Caco-2 (cell line): ENCODE measurements at regions not wholly inside any gene's neighbourhood (a gene's known extent, or its start where the extent isn't known, plus 50 kb on each side); places are given as distances from the start of the nearest gene placed in this dataset.
A peak's percentile ranks its signal among the peaks of the same experiment; 100 is the strongest.

Source experiments
- BruUV-seq: library from RNA; stranded (reverse); fragments of 400-500 nt; replicated peaks from 2 replicates; lab custom pipeline; 2021; lab: Mats Ljungman, UMichigan
- CTCF ChIA-PET: fragments of 300-600 bp; sonication (Branson Sonifier 250); formaldehyde crosslinking; loops from one replicate; lab custom pipeline; 2022; ENCODE audit warnings: antibody characterized with exemption; lab: Charles Lee
- POLR2A ChIA-PET: fragments of 300-600 bp; sonication (Branson Sonifier 250); formaldehyde crosslinking; loops from one replicate; lab custom pipeline; 2022; ENCODE audit warnings: antibody characterized with exemption; lab: Charles Lee
- DNase-seq, 2 experiments: peaks; one replicate each; pipeline versions ENCODE4 v3.0.0 to v3.0.0-alpha.2; 2020 to 2022
- H3K27me3 ChIP-seq: replicated peaks from 2 replicates; pipeline ENCODE4 v1.6.0; 2011; ENCODE audit warnings: low read length; ENCODE audit not compliant: control insufficient read depth, insufficient read depth
- H3K36me3 ChIP-seq: 2 replicates; pipeline ENCODE4 v1.5.1; 2011; ENCODE audit warnings: low read length; ENCODE audit not compliant: control insufficient read depth, insufficient read depth
- H3K4me1 ChIP-seq: fragments of 250-450 bp; sonication (Bioruptor Pico); 2 replicates; pipeline ENCODE4 v1.5.1; 2020; ENCODE audit warnings: mild to moderate bottlenecking
- H3K4me3 ChIP-seq: 2 replicates; pipeline ENCODE4 v1.5.1; 2011; ENCODE audit warnings: low read depth, mild to moderate bottlenecking, control low read depth, low read length
- H3K9me3 ChIP-seq: fragments of 250-450 bp; sonication (Bioruptor Pico); 2 replicates; pipeline ENCODE4 v1.5.1; 2020; ENCODE audit warnings: mild to moderate bottlenecking, moderate library complexity
- H3K27ac Mint-ChIP-seq: one replicate; pipeline ENCODE4 v1.8.0; 2022; ENCODE audit warnings: mixed read lengths; ENCODE audit not compliant: unreplicated experiment
- H3K27me3 Mint-ChIP-seq: one replicate; pipeline ENCODE4 v1.8.0; 2022; ENCODE audit warnings: mixed read lengths; ENCODE audit not compliant: insufficient read depth, unreplicated experiment
- H3K36me3 Mint-ChIP-seq: one replicate; pipeline ENCODE4 v1.8.0; 2022; ENCODE audit warnings: mild to moderate bottlenecking, mixed read lengths; ENCODE audit not compliant: insufficient read depth, unreplicated experiment
- H3K4me1 Mint-ChIP-seq: one replicate; pipeline ENCODE4 v1.8.0; 2022; ENCODE audit warnings: low read depth, mixed read lengths; ENCODE audit not compliant: unreplicated experiment
- H3K4me3 Mint-ChIP-seq: one replicate; pipeline ENCODE4 v1.8.0; 2022; ENCODE audit warnings: mild to moderate bottlenecking, moderate library complexity, mixed read lengths; ENCODE audit not compliant: unreplicated experiment
- H3K9me3 Mint-ChIP-seq: one replicate; pipeline ENCODE4 v1.8.0; 2022; ENCODE audit warnings: mixed read lengths; ENCODE audit not compliant: unreplicated experiment
- CTCF ChIP-seq, 2 experiments: fragments of 200-600 bp in 1 of 2; IDR thresholded peaks; 1 replicate in 1 of 2; 2 replicates in 1 of 2; pipeline versions ENCODE4 v1.5.1 to v1.8.0; 2011 to 2022; ENCODE audit warnings: antibody characterized with exemption in 1 of 2, control low read depth in 1 of 2, inconsistent platforms in 1 of 2, low read depth in 1 of 2, low read length in 1 of 2, mild to moderate bottlenecking in 1 of 2, moderate library complexity in 1 of 2; ENCODE audit not compliant: insufficient read depth in 1 of 2, severe bottlenecking in 1 of 2, unreplicated experiment in 1 of 2
- intact Hi-C: fragments of 100-400 bp; cut with micrococcal nuclease; formaldehyde crosslinking; loops from one replicate; pipeline ENCODE4 v1.10.0; 2022; ENCODE audit not compliant: unreplicated experiment

DNA sequence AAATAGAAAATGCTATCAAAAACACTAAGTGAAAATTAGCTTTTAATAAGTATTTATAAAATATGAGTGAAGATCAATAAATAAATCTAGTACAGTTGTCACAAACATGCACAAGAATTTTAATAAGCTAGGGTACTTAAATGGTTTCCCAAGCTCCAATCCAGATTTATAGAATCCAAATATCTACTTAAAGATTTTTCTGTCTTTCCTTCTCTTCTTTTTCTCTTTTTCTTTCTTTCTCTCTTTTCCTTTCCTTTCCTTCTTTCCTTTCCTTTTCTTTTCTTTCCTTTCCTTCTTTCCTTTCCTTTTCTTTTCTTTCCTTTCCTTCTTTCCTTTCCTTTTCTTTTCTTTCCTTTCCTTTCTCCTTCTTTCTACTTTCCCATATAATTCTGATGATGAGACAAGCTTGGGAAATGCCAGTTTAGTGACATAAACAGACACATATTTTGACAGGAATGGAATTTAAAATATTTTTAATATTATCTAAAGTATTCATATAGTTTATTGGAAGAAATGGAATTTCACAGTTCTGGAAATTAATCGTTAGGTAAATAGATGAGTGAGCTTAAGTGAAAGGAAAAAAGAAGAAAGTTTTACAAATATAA, 832.8 kb downstream of the NR2F1-AS1 start:
- H3K9me3 ChIP-seq = no peaks in the 10 kb centered on the region
- H3K27me3 Mint-ChIP-seq = no peaks in the 10 kb centered on the region
- BruUV-seq = no TSS peak
- no peaks in the 10 kb centered on the region for H3K9me3 Mint-ChIP-seq
- ChIA-PET CTCF (no interaction called here), POLR2A (no interaction called here)
- DNase-seq = no peak
- no peak overlapping the region for H3K27ac Mint-ChIP-seq
- peaks cover 12% of the 10 kb centered on the region; the same call in 1 of the 2 replicates for H3K4me1 ChIP-seq
- no peak for TF ChIP-seq CTCF (IDR thresholded peaks at IDR 0.05; ENCODE audit: insufficient read depth in 1 of 2, low read depth in 1 of 2, low read length in 1 of 2, severe bottlenecking in 1 of 2, unreplicated experiment in 1 of 2)
- H3K36me3 ChIP-seq = no peaks in the 10 kb centered on the region
- H3K36me3 Mint-ChIP-seq = no peaks in the 10 kb centered on the region
- intact Hi-C loops = no loop called here
- H3K4me3 Mint-ChIP-seq = no peak overlapping the region
- H3K4me3 ChIP-seq = no peak overlapping the region
- H3K27me3 ChIP-seq = no peaks in the 10 kb centered on the region
- H3K4me1 Mint-ChIP-seq = peaks cover 8% of the 10 kb centered on the region

- BruUV-seq = no TSS peak
- CTCF ChIA-PET = no interaction called here
- H3K27me3 Mint-ChIP-seq = no peaks in the 10 kb centered on the region
Measured at GRCh38 chr5:92741906-92742305, 839.1 kb downstream of the NR2F1-AS1 start.

GRCh38 chr5:92734211-92734940, 846.6 kb downstream of the NR2F1-AS1 start:
- no peaks in the 10 kb centered on the region for H3K36me3 ChIP-seq
- no peak overlapping the region for H3K4me3 Mint-ChIP-seq
- no peaks in the 10 kb centered on the region; the same call in 1 of the 2 replicates for H3K9me3 ChIP-seq
- H3K9me3 Mint-ChIP-seq = peaks cover 17% of the 10 kb centered on the region
- H3K4me1 Mint-ChIP-seq = peaks cover 4% of the 10 kb centered on the region
- no peak for TF ChIP-seq CTCF (IDR thresholded peaks at IDR 0.05; ENCODE audit: insufficient read depth in 1 of 2, low read depth in 1 of 2, low read length in 1 of 2, severe bottlenecking in 1 of 2, unreplicated experiment in 1 of 2)
- intact Hi-C loops = no loop called here
- CTCF ChIA-PET = no interaction called here
- H3K4me3 ChIP-seq = no peak overlapping the region
- H3K27ac Mint-ChIP-seq = no peak overlapping the region
- BruUV-seq = no TSS peak
- no peaks in the 10 kb centered on the region for H3K36me3 Mint-ChIP-seq
- no peaks in the 10 kb centered on the region for H3K4me1 ChIP-seq
- H3K27me3 Mint-ChIP-seq = no peaks in the 10 kb centered on the region
- H3K27me3 ChIP-seq = no peaks in the 10 kb centered on the region
- POLR2A ChIA-PET = no interaction called here
- DNase-seq = no peak

More at GRCh38 chr5:92741906-92742305, 839.1 kb downstream of the NR2F1-AS1 start:
- no peaks in the 10 kb centered on the region for H3K36me3 Mint-ChIP-seq
- Histone ChIP-seq H3K9me3 (no peaks in the 10 kb centered on the region), H3K27me3 (no peaks in the 10 kb centered on the region), H3K4me1 (peaks cover 5% of the 10 kb centered on the region; the same call in 1 of the 2 replicates), H3K4me3 (no peak overlapping the region), H3K36me3 (no peaks in the 10 kb centered on the region)
- no peak overlapping the region for H3K4me3 Mint-ChIP-seq
- H3K27ac Mint-ChIP-seq = no peak overlapping the region
- peak in 1 of 2 experiments; percentile 5 for DNase-seq
- POLR2A ChIA-PET = no interaction called here
- intact Hi-C loops = no loop called here
- peaks cover 6% of the 10 kb centered on the region for H3K9me3 Mint-ChIP-seq
- TF ChIP-seq CTCF (IDR thresholded peaks at IDR 0.05; ENCODE audit: insufficient read depth in 1 of 2, low read depth in 1 of 2, low read length in 1 of 2, severe bottlenecking in 1 of 2, unreplicated experiment in 1 of 2) = no peak
- peaks cover 10% of the 10 kb centered on the region for H3K4me1 Mint-ChIP-seq
